Osteocyte (in vitro differentiated cells): ENCODE measurements at regions not wholly inside any gene's neighbourhood (a gene's known extent, or its start where the extent isn't known, plus 50 kb on each side); places are given as distances from the start of the nearest gene placed in this dataset.

Experiments used
- DNase-seq: peaks from one replicate; pipeline ENCODE4 v3.0.0; 2021; ENCODE audit warnings: mixed read lengths; ENCODE audit not compliant: unreplicated experiment; ENCODE audit errors: extremely low spot score
- H3K27ac Mint-ChIP-seq: one replicate; pipeline ENCODE4 v1.8.0; 2021; ENCODE audit warnings: mild to moderate bottlenecking, mixed read lengths; ENCODE audit not compliant: unreplicated experiment
- H3K27me3 Mint-ChIP-seq: one replicate; pipeline ENCODE4 v1.8.0; 2021; ENCODE audit warnings: mixed read lengths; ENCODE audit not compliant: unreplicated experiment
- H3K36me3 Mint-ChIP-seq: one replicate; pipeline ENCODE4 v1.8.0; 2021; ENCODE audit warnings: mixed read lengths; ENCODE audit not compliant: unreplicated experiment
- H3K4me1 Mint-ChIP-seq: one replicate; pipeline ENCODE4 v1.8.0; 2021; ENCODE audit warnings: mixed read lengths; ENCODE audit not compliant: unreplicated experiment
- H3K4me3 Mint-ChIP-seq: one replicate; pipeline ENCODE4 v1.8.0; 2021; ENCODE audit warnings: mild to moderate bottlenecking, moderate library complexity, mixed read lengths; ENCODE audit not compliant: unreplicated experiment
- H3K9me3 Mint-ChIP-seq: one replicate; pipeline ENCODE4 v1.8.0; 2021; ENCODE audit warnings: mixed read lengths; ENCODE audit not compliant: unreplicated experiment
- TF ChIP-seq, protein P1 (sequence below): fragments of 200-600 bp; sonication (generic); IDR thresholded peaks from 2 replicates; pipeline ENCODE4 v1.5.0; 2021; ENCODE audit warnings: antibody characterized with exemption, mild to moderate bottlenecking, moderate library complexity

DNA sequence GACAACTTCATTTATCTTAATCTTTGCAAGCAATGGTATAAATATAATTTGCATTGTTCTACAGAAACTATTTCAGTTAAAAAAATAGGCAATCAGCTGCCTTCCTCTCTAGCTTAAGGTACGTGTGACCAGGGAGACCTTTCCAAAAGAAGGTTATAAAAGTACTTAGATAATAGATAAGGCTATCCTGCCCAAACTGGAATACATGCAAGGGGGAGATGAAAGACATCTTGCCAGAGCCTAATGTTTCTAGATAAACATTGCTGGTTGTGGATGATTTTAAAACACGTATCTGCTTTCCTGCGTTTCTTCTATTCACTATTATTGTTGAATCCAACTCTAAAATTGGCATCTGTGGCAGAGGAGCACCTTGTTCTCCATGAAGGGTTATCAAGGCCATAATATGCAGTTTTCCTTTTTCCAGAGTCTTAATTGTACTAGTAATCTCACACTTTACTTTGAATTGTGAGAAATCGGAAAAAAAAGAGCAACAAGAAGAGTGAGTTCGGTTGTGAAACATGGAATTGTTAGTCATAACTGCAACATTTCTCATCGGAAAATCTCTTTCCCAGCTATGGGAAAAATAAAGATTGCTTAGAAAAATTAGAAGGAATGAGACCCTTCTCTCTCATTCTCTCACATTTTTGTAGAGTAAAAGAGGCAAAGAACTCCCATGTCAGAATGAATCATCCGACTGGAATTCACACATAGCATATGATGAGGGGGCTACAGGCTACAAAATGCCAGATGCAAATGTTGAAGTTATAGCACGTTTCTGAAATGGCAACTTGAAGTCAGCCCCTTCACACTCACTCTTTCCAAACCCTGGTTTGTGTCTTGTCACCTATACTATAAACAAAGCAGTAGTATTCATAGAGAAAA is 936.1 kb upstream of the NR2F2 start:
- DNase-seq, result no peak

DNA sequence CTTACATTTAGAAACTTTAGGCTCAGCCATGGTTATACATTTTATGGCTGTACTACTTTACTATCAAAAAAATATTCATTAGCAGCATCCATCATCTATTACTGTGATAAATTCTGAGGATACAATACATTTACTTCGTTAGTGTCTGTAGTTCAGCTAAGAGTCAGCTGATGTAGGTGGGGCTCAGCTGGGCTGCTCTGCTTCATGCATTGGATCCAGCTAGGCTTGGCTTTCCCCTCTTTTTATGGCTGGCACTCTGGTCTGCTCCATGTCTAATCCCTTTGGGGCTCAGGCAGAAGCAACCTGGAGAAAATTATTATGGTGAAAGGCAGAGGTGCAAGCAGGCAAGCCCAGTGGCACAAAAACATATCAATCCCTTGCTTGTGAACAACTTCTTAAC is 930.1 kb upstream of the NR2F2 start:
- H3K4me3 Mint-ChIP-seq, result no peak overlapping the region
- peak overlapping the region; percentile 70 for H3K27ac Mint-ChIP-seq
- peaks cover 13% of the 10 kb centered on the region for H3K36me3 Mint-ChIP-seq
- peaks cover 68% of the 10 kb centered on the region for H3K4me1 Mint-ChIP-seq
- no peak for DNase-seq
- H3K9me3 Mint-ChIP-seq, result peaks cover 25% of the 10 kb centered on the region
- TF ChIP-seq, protein P1, sequence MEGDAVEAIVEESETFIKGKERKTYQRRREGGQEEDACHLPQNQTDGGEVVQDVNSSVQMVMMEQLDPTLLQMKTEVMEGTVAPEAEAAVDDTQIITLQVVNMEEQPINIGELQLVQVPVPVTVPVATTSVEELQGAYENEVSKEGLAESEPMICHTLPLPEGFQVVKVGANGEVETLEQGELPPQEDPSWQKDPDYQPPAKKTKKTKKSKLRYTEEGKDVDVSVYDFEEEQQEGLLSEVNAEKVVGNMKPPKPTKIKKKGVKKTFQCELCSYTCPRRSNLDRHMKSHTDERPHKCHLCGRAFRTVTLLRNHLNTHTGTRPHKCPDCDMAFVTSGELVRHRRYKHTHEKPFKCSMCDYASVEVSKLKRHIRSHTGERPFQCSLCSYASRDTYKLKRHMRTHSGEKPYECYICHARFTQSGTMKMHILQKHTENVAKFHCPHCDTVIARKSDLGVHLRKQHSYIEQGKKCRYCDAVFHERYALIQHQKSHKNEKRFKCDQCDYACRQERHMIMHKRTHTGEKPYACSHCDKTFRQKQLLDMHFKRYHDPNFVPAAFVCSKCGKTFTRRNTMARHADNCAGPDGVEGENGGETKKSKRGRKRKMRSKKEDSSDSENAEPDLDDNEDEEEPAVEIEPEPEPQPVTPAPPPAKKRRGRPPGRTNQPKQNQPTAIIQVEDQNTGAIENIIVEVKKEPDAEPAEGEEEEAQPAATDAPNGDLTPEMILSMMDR, result no peak
- no peaks in the 10 kb centered on the region for H3K27me3 Mint-ChIP-seq

More for the DNA sequence above, 936.1 kb upstream of the NR2F2 start:
- H3K27me3 Mint-ChIP-seq, result no peaks in the 10 kb centered on the region
- peaks cover 41% of the 10 kb centered on the region for H3K4me1 Mint-ChIP-seq
- H3K27ac Mint-ChIP-seq, result peak overlapping the region; percentile 98
- peak overlapping the region; percentile 56 for H3K4me3 Mint-ChIP-seq
- TF ChIP-seq, protein P1, result no peak
- peaks cover 24% of the 10 kb centered on the region for H3K36me3 Mint-ChIP-seq
- peaks cover 29% of the 10 kb centered on the region for H3K9me3 Mint-ChIP-seq

DNA sequence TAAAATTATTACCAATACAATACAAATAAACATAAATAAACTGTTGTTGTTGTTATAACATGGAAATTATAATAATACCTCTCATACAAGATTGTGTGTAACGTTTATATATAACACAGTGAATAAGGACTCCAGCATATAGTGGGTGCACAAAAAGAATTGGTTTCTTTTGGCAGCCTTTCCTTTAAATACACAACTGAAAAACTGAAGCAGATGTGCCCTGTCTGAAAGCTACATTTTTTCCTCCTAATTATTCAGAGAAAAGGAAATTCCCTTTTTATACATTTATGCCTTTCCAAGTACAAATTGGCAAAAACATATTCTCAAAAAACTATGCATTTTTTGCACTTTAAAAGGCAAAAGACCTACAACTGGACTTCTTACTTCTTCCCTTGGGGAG is 928.9 kb upstream of the NR2F2 start:
- TF ChIP-seq, protein P1, result no peak
- peak overlapping the region; percentile 33 for H3K4me3 Mint-ChIP-seq
- H3K4me1 Mint-ChIP-seq, result peaks cover 74% of the 10 kb centered on the region
- peaks cover 19% of the 10 kb centered on the region for H3K9me3 Mint-ChIP-seq
- peak overlapping the region; percentile 96 for H3K27ac Mint-ChIP-seq
- DNase-seq, result no peak
- H3K27me3 Mint-ChIP-seq, result no peaks in the 10 kb centered on the region
- H3K36me3 Mint-ChIP-seq, result peaks cover 11% of the 10 kb centered on the region

- TF ChIP-seq, protein P1, result no peak
- Mint-ChIP-seq H3K9me3 (peaks cover 6% of the 10 kb centered on the region), H3K27me3 (no peaks in the 10 kb centered on the region), H3K36me3 (no peaks in the 10 kb centered on the region), H3K27ac (peak overlapping the region; percentile 84), H3K4me3 (peak overlapping the region; percentile 12), H3K4me1 (peaks cover 87% of the 10 kb centered on the region)
- DNase-seq, result no peak
Observed at GRCh38 chr15:95405447-95405846, 925.1 kb upstream of the NR2F2 start.

- TF ChIP-seq, protein P1, result no peak
- Mint-ChIP-seq H3K9me3 (peaks cover 15% of the 10 kb centered on the region), H3K4me3 (no peak overlapping the region), H3K27ac (peak overlapping the region; percentile 88), H3K36me3 (no peaks in the 10 kb centered on the region), H3K27me3 (no peaks in the 10 kb centered on the region), H3K4me1 (peaks cover 67% of the 10 kb centered on the region)
- DNase-seq, result no peak
Observed at GRCh38 chr15:95407534-95407933, 923.0 kb upstream of the NR2F2 start.
